ENCODE measurements at regions not wholly inside any gene's neighbourhood (a gene's known extent, or its start where the extent isn't known, plus 50 kb on each side); places are given as distances from the start of the nearest gene placed in this dataset.

GRCh38 chr4:124085561-124086180, 626.9 kb downstream of the ANKRD50 start:
- H3K4me3 ChIP-seq (ENCODE audit: low read length) = no peak overlapping the region
- no peak for DNase-seq
- H3K36me3 ChIP-seq (ENCODE audit: control insufficient read depth, insufficient read depth, low read length) = no peaks in the 10 kb centered on the region
- H3K27ac ChIP-seq (ENCODE audit: low read length) = no peak overlapping the region
- H3K9me3 ChIP-seq (ENCODE audit: control insufficient read depth, low read depth, low read length) = no peaks in the 10 kb centered on the region
- H3K27me3 ChIP-seq (ENCODE audit: control insufficient read depth, insufficient read depth, low read length) = no peaks in the 10 kb centered on the region
- no peaks in the 10 kb centered on the region for H3K4me1 ChIP-seq (ENCODE audit: control insufficient read depth, insufficient read depth, low read length)
- WGBS (ENCODE audit: insufficient coverage, low lambda C conversion rate) = 77% methylated on average over 1 of the region's 3 CpGs

GRCh38 chr4:124090021-124090420, 622.5 kb downstream of the ANKRD50 start:
- Histone ChIP-seq H3K4me1 (ENCODE audit: control insufficient read depth, insufficient read depth, low read length) (no peaks in the 10 kb centered on the region), H3K36me3 (ENCODE audit: control insufficient read depth, insufficient read depth, low read length) (no peaks in the 10 kb centered on the region), H3K27me3 (ENCODE audit: control insufficient read depth, insufficient read depth, low read length) (no peaks in the 10 kb centered on the region), H3K9me3 (ENCODE audit: control insufficient read depth, low read depth, low read length) (no peaks in the 10 kb centered on the region), H3K4me3 (ENCODE audit: low read length) (no peak overlapping the region), H3K27ac (ENCODE audit: low read length) (no peak overlapping the region)
- DNase-seq = no peak
- WGBS (ENCODE audit: insufficient coverage, low lambda C conversion rate) = 60% methylated on average over 1 of the region's 8 CpGs

- Histone ChIP-seq H3K27me3 (ENCODE audit: control insufficient read depth, insufficient read depth, low read length) (no peaks in the 10 kb centered on the region), H3K27ac (ENCODE audit: low read length) (no peak overlapping the region), H3K4me3 (ENCODE audit: low read length) (no peak overlapping the region), H3K9me3 (ENCODE audit: control insufficient read depth, low read depth, low read length) (no peaks in the 10 kb centered on the region), H3K4me1 (ENCODE audit: control insufficient read depth, insufficient read depth, low read length) (no peaks in the 10 kb centered on the region), H3K36me3 (ENCODE audit: control insufficient read depth, insufficient read depth, low read length) (no peaks in the 10 kb centered on the region)
- no peak for DNase-seq
Observed at GRCh38 chr4:124092101-124092500, 620.4 kb downstream of the ANKRD50 start.

GRCh38 chr4:124092541-124092984, 620.0 kb downstream of the ANKRD50 start:
- DNase-seq = no peak
- H3K36me3 ChIP-seq (ENCODE audit: control insufficient read depth, insufficient read depth, low read length) = no peaks in the 10 kb centered on the region

GRCh38 chr4:124095621-124096020, 616.9 kb downstream of the ANKRD50 start:
- no CpG with 5 or more reads among the region's 3 CpGs for WGBS (ENCODE audit: insufficient coverage, low lambda C conversion rate)
- Histone ChIP-seq H3K9me3 (ENCODE audit: control insufficient read depth, low read depth, low read length) (no peaks in the 10 kb centered on the region), H3K4me1 (ENCODE audit: control insufficient read depth, insufficient read depth, low read length) (no peaks in the 10 kb centered on the region), H3K27ac (ENCODE audit: low read length) (no peak overlapping the region), H3K36me3 (ENCODE audit: control insufficient read depth, insufficient read depth, low read length) (no peaks in the 10 kb centered on the region), H3K27me3 (ENCODE audit: control insufficient read depth, insufficient read depth, low read length) (no peaks in the 10 kb centered on the region), H3K4me3 (ENCODE audit: low read length) (no peak overlapping the region)
- DNase-seq = no peak

More at GRCh38 chr4:124092541-124092984, 620.0 kb downstream of the ANKRD50 start:
- no peaks in the 10 kb centered on the region for H3K4me1 ChIP-seq (ENCODE audit: control insufficient read depth, insufficient read depth, low read length)
- no peak overlapping the region for H3K27ac ChIP-seq (ENCODE audit: low read length)
- no peaks in the 10 kb centered on the region for H3K9me3 ChIP-seq (ENCODE audit: control insufficient read depth, low read depth, low read length)
- H3K4me3 ChIP-seq (ENCODE audit: low read length) = no peak overlapping the region
- no peaks in the 10 kb centered on the region for H3K27me3 ChIP-seq (ENCODE audit: control insufficient read depth, insufficient read depth, low read length)
- 33% methylated on average over 1 of the region's 2 CpGs for WGBS (ENCODE audit: insufficient coverage, low lambda C conversion rate)

- WGBS (ENCODE audit: insufficient coverage, low lambda C conversion rate) = no CpG with 5 or more reads among the region's 1 CpG
- DNase-seq = peak in 1 of 2 donors; percentile 21
Observed at GRCh38 chr4:124096290-124096689, 616.2 kb downstream of the ANKRD50 start.

GRCh38 chr4:124097447-124097846, 615.1 kb downstream of the ANKRD50 start:
- Histone ChIP-seq H3K27me3 (ENCODE audit: control insufficient read depth, insufficient read depth, low read length) (no peaks in the 10 kb centered on the region), H3K9me3 (ENCODE audit: control insufficient read depth, low read depth, low read length) (no peaks in the 10 kb centered on the region), H3K4me3 (ENCODE audit: low read length) (no peak overlapping the region), H3K27ac (ENCODE audit: low read length) (no peak overlapping the region), H3K36me3 (ENCODE audit: control insufficient read depth, insufficient read depth, low read length) (no peaks in the 10 kb centered on the region), H3K4me1 (ENCODE audit: control insufficient read depth, insufficient read depth, low read length) (no peaks in the 10 kb centered on the region)
- no CpG with 5 or more reads among the region's 1 CpG for WGBS (ENCODE audit: insufficient coverage, low lambda C conversion rate)
- no peak for DNase-seq

More at GRCh38 chr4:124096290-124096689, 616.2 kb downstream of the ANKRD50 start:
- H3K27me3 ChIP-seq (ENCODE audit: control insufficient read depth, insufficient read depth, low read length) = no peaks in the 10 kb centered on the region
- H3K9me3 ChIP-seq (ENCODE audit: control insufficient read depth, low read depth, low read length) = no peaks in the 10 kb centered on the region
- no peak overlapping the region for H3K27ac ChIP-seq (ENCODE audit: low read length)
- no peaks in the 10 kb centered on the region for H3K36me3 ChIP-seq (ENCODE audit: control insufficient read depth, insufficient read depth, low read length)
- no peaks in the 10 kb centered on the region for H3K4me1 ChIP-seq (ENCODE audit: control insufficient read depth, insufficient read depth, low read length)
- no peak overlapping the region for H3K4me3 ChIP-seq (ENCODE audit: low read length)

GRCh38 chr4:124104101-124104500, 608.4 kb downstream of the ANKRD50 start:
- Histone ChIP-seq H3K36me3 (ENCODE audit: control insufficient read depth, insufficient read depth, low read length) (no peaks in the 10 kb centered on the region), H3K4me3 (ENCODE audit: low read length) (no peak overlapping the region), H3K9me3 (ENCODE audit: control insufficient read depth, low read depth, low read length) (peaks cover 6% of the 10 kb centered on the region), H3K27me3 (ENCODE audit: control insufficient read depth, insufficient read depth, low read length) (no peaks in the 10 kb centered on the region), H3K4me1 (ENCODE audit: control insufficient read depth, insufficient read depth, low read length) (no peaks in the 10 kb centered on the region), H3K27ac (ENCODE audit: low read length) (no peak overlapping the region)
- no peak for DNase-seq
- WGBS (ENCODE audit: insufficient coverage, low lambda C conversion rate) = no CpG with 5 or more reads among the region's 3 CpGs

- Histone ChIP-seq H3K4me1 (ENCODE audit: control insufficient read depth, insufficient read depth, low read length) (no peaks in the 10 kb centered on the region), H3K27ac (ENCODE audit: low read length) (no peak overlapping the region), H3K36me3 (ENCODE audit: control insufficient read depth, insufficient read depth, low read length) (no peaks in the 10 kb centered on the region), H3K27me3 (ENCODE audit: control insufficient read depth, insufficient read depth, low read length) (no peaks in the 10 kb centered on the region), H3K4me3 (ENCODE audit: low read length) (no peak overlapping the region), H3K9me3 (ENCODE audit: control insufficient read depth, low read depth, low read length) (peaks cover 6% of the 10 kb centered on the region)
- DNase-seq = no peak
- WGBS (ENCODE audit: insufficient coverage, low lambda C conversion rate) = no CpG with 5 or more reads among the region's 3 CpGs
Observed at GRCh38 chr4:124104628-124105027, 607.9 kb downstream of the ANKRD50 start.

GRCh38 chr4:124105212-124105611, 607.3 kb downstream of the ANKRD50 start:
- no CpG with 5 or more reads among the region's 2 CpGs for WGBS (ENCODE audit: insufficient coverage, low lambda C conversion rate)
- Histone ChIP-seq H3K9me3 (ENCODE audit: control insufficient read depth, low read depth, low read length) (peaks cover 6% of the 10 kb centered on the region), H3K27ac (ENCODE audit: low read length) (no peak overlapping the region), H3K27me3 (ENCODE audit: control insufficient read depth, insufficient read depth, low read length) (no peaks in the 10 kb centered on the region), H3K36me3 (ENCODE audit: control insufficient read depth, insufficient read depth, low read length) (no peaks in the 10 kb centered on the region), H3K4me3 (ENCODE audit: low read length) (no peak overlapping the region), H3K4me1 (ENCODE audit: control insufficient read depth, insufficient read depth, low read length) (no peaks in the 10 kb centered on the region)
- no peak for DNase-seq

GRCh38 chr4:124111411-124111810, 601.1 kb downstream of the ANKRD50 start:
- no peak overlapping the region for H3K4me3 ChIP-seq (ENCODE audit: low read length)
- WGBS (ENCODE audit: insufficient coverage, low lambda C conversion rate) = 61% methylated on average over 2 of the region's 2 CpGs
- no peaks in the 10 kb centered on the region for H3K27me3 ChIP-seq (ENCODE audit: control insufficient read depth, insufficient read depth, low read length)
- H3K4me1 ChIP-seq (ENCODE audit: control insufficient read depth, insufficient read depth, low read length) = no peaks in the 10 kb centered on the region
- H3K36me3 ChIP-seq (ENCODE audit: control insufficient read depth, insufficient read depth, low read length) = no peaks in the 10 kb centered on the region
- DNase-seq = no peak
- no peaks in the 10 kb centered on the region for H3K9me3 ChIP-seq (ENCODE audit: control insufficient read depth, low read depth, low read length)
- no peak overlapping the region for H3K27ac ChIP-seq (ENCODE audit: low read length)

Data from large intestine (tissue), 3 donors.